ENCODE measurements at regions not wholly inside any gene's neighbourhood (a gene's known extent, or its start where the extent isn't known, plus 50 kb on each side); places are given as distances from the start of the nearest gene placed in this dataset.

DNA sequence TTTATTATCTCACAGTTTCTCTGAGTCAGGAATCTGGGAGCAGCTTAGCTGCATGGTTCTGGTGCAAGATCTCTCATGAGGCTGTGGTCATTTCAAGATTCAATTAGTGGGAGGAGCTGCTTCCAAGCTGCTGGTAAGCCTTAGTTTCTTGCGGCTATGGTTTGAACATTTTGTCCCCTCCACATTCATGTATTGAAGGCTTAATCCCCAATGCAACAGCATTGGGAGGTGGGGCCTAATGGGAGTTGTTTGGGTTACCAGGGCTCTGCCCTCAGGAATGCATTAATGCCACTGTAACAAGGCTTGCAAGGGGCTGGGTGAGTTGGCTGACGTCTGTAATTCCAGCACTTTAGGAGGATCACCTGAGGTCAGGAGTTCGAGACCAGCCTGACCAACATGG lies 272.9 kb downstream of the UTP18 start:
- no peak for DNase-seq (ENCODE audit: low read depth, low spot score)
- H3K27ac ChIP-seq: no peak overlapping the region

DNA sequence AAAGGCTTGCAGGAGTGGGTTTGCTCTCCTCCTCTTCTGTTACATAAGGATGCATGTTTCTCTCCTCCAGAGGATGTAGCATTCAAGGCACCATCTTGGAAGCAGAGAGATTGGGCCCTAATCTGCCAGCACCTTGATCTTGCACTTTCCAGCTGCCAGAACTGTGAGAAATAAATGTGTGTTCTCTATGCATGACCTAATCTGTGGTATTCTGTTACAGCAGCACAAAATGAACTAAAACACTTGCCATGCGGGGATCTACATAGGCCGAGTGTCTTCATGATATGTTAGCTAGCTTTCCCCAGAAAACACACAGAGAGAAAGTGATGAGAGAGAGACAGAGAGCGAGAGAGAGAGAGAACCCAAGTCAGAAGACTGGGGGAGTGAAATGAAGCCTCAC lies 273.5 kb downstream of the UTP18 start:
- DNase-seq (ENCODE audit: low read depth, low spot score): no peak
- no peak overlapping the region for H3K27ac ChIP-seq

DNA sequence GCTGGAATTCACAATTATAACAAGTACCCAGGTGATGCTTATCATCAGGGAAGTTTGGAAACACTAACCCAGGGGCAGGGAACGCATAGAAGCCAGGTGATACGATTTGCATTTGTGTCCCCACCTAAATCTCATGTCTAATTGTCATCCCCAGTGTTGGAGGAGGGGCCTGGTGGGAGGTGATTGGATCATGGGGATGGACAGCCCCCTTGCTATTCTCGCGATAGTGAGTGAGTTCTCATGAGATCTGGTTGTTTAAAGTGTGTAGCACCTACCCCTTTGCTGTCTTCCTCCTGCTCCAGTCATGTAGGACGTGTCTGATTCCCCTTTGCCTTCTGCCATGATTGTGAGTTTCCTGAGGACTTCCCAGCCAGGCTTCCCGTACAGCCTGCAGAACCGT lies 276.3 kb downstream of the UTP18 start:
- no peak overlapping the region for H3K27ac ChIP-seq
- DNase-seq (ENCODE audit: low read depth, low spot score): no peak

DNA sequence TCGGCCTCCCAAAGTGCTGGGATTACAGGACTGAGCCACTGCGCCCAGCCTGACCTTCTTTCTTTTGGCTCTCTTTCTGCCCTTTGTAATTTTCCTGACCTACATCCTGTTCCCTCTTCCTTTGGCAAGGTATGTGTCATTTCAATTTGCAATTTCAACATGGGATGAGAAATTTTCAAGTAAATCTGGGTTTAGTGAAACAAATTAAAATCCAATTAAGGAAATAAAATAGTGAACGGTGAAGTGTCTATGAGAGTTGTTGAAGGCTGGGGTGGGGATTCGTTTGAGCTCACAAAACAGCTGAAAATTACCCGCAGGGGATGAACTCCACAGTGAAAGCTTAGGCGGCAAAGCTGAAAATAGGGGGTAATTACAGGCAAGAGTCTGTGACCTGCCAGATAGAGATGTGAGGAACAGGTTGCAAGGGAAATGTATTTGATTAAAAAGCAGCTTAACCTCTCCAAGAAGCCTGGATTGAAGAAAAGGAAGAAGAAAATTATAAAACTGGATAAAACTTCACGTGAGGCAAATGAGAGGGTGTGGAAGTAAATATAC lies 277.7 kb downstream of the UTP18 start:
- DNase-seq (ENCODE audit: low read depth, low spot score): no peak
- no peak overlapping the region for H3K27ac ChIP-seq

DNA sequence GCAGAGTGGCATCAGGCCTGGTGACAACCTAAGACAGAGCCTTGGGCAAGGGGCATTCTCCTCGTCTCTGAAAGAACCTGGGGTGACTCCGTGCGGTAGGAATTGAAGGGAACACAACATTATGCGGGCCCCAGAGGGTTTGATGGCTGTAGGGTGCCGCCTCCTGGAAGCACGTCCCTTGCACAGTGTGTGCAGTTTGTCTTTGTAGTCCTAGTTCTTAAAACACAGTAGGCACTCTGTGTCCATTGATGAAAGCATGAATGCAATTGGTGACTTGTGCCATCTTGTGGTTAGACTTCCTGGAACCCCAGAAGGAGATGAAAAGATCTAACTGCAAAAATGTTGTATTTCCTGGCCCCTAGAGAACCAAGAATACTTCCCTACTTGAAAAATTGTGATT lies 279.8 kb downstream of the UTP18 start:
- DNase-seq (ENCODE audit: low read depth, low spot score): no peak

DNA sequence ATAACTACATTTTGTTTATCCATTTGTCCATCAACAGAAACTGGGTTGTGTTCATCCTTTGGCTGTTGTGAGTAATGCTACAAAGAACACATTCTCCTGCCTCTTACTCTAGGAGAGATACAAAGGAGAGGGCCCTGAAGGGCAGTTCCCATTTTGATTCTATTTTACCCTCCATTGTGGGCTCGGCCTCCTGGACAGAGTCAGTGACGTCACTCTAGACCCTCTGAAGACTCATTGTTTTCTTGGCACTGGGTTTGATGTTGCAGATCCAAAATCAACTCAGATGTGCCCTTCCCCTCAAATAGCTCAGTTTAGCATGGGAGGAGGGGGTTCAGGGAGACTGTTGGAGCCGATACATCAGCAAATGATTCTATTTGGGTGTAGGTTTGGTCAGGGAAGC lies 280.9 kb downstream of the UTP18 start:
- no peak for DNase-seq (ENCODE audit: low read depth, low spot score)
- no peak overlapping the region for H3K27ac ChIP-seq

More for the DNA sequence above, 279.8 kb downstream of the UTP18 start:
- no peak overlapping the region for H3K27ac ChIP-seq

DNA sequence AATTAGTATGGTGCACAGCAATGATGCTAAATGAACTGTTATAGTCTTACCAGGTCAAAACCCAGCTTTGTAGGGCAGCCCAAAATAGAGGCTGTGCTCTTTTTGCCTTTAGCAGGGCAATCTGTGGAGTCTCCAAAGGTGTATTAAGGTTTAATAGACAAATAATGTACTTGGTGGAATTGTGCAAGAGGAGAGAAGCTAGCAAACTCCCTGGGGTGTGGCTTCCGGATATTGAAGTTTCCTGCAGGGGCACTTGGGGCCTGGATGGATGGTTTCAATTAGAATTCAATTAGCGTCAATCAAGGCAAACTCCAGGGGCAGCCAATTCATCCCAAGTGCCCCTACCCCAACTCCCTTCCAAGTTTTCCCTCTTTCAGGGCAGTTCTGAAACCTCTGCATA lies 285.8 kb downstream of the UTP18 start:
- no peak for DNase-seq (ENCODE audit: low read depth, low spot score)
- no peak overlapping the region for H3K27ac ChIP-seq

DNA sequence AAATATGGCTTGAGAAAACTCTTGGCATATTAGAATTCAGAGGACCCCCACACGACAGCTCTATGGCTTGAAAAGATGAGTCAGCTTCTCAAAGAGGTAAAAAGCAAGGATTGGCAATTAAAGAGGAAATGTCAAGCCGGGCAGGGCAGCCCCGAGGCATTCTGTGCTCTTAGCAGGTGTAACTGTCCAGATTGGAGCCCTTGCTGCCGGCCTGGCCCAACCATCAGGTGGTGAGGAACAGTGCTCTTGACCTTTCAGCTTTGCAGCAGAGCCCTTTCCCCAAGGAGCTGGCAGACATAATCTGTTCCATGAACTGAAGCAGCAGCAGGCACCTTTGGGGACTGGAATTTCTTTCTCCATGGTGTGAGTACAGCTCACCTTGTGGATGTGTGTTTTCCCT lies 287.8 kb downstream of the UTP18 start:
- DNase-seq (ENCODE audit: low read depth, low spot score): no peak
- no peak overlapping the region for H3K27ac ChIP-seq

DNA sequence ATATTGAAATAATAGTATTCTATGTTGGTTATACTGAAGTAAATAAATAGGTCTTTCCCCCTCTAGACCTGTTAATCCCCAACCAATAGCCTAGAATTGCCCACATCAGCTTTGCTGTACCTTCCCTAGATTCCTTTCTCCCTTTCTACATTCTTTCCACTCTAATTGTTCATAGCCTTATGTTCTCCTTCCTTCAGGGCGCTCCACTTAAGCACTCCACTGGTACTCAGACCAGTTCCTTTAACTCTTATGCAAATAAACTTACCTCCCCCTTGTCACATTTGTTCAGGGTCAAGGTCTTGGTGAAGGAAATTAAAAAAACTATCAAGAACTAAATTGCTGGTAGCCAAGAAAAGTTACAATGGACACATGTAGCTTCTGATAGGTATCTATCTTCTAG lies 294.8 kb downstream of the UTP18 start:
- DNase-seq (ENCODE audit: low read depth, low spot score): no peak
- H3K27ac ChIP-seq: no peak overlapping the region

DNA sequence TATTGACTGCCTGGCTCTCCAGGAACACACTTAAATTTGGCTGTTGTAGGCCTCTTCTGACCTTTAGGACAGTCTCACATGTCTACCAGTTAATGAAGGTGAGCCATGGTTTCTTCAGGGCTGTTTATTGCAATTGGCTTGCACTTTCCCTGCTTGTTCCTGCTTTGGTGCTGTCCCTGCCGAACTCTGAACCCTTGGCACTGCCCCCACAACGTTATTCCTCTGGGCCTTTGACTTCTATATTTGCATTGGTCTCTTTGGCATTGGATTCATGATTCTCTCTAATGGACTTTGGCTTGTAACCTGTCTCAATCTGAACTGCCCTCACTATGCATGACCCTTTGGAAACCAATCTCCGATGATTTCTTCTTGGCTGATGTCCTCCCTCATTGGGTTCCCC lies 299.4 kb downstream of the UTP18 start:
- no peak for DNase-seq (ENCODE audit: low read depth, low spot score)

DNA sequence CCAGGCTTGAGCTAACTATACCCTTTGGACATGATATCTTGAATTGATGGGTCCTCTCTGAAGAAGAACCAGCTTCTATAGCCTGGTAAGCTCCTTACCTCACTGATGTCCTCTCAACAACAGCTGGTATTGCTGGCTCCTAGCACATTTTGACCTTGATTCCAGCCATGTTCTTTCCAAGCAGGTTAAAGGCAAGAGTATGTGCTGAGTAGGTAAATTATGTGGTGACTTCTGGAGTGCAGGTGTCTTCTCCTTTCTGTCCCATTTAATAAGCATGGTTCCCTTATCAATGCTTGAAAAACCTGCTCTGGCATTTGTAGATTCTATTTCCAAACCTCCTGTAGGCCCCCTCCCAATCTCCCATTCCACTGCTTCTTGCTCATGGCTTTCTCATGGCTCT lies 300.1 kb downstream of the UTP18 start:
- DNase-seq (ENCODE audit: low read depth, low spot score): no peak
- no peak overlapping the region for H3K27ac ChIP-seq

More for the DNA sequence above, 299.4 kb downstream of the UTP18 start:
- H3K27ac ChIP-seq: no peak overlapping the region

DNA sequence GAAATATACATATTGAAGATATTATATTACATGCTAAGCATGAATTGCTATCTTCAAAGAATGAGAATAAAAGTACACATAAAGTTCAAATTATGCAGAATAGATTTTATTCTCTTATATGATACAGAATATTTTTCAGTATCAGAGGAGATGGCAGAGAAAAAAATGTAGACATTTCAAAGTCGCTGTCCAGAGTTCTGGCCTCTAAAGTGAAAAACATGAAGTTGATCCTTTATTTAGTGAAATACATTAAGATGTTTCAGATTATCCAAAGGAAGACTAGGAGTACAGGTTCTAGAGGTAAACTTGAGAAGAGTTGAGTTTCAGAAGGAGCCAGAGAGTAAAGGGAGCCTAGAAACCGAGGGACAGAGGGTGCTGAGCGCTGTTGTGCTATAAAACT lies 303.6 kb downstream of the UTP18 start:
- no peak for DNase-seq (ENCODE audit: low read depth, low spot score)
- no peak overlapping the region for H3K27ac ChIP-seq

DNA sequence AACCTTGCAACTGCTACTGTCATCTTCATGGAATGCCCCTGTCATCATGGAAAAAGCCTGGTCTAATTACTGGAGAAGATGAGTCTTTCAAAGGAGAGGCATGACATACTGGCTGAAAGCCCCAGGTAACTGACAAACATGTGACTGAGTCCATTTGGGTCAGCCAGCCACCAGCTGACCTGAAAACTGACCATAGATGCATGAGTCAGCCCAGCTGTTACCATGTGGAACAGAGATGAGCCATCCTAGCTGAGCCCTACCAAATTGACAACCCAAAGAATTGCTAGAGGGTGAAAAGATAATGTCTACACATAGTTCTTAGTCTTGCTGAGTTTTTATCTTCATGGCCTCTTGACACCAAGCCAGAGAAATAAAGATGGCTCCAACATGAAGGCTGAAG lies 311.8 kb downstream of the UTP18 start:
- H3K27ac ChIP-seq: no peak overlapping the region
- no peak for DNase-seq (ENCODE audit: low read depth, low spot score)

All from epithelial cell of prostate (primary cell).